GM18517 (cell line): ENCODE measurements at regions not wholly inside any gene's neighbourhood (a gene's known extent, or its start where the extent isn't known, plus 50 kb on each side); places are given as distances from the start of the nearest gene placed in this dataset.
"Not testable (repeated sequence)": the region's sequence is repeated elsewhere in the genome, so short reads cannot be mapped to it uniquely, and the experiment has no call there.

Source experiments
- ATAC-seq: cut with Tn5 transposase; IDR thresholded peaks from one replicate; pipeline ENCODE4 v1.9.1; 2021; ENCODE audit warnings: mild to moderate bottlenecking, moderate library complexity; ENCODE audit not compliant: unreplicated experiment

- no peak for ATAC-seq
These were observed 173.6 kb downstream of the IRF8 start for GRCh38 chr16:86072328-86073102.

GRCh38 chr16:86073103-86073625, 174.2 kb downstream of the IRF8 start:
- no peak for ATAC-seq

DNA sequence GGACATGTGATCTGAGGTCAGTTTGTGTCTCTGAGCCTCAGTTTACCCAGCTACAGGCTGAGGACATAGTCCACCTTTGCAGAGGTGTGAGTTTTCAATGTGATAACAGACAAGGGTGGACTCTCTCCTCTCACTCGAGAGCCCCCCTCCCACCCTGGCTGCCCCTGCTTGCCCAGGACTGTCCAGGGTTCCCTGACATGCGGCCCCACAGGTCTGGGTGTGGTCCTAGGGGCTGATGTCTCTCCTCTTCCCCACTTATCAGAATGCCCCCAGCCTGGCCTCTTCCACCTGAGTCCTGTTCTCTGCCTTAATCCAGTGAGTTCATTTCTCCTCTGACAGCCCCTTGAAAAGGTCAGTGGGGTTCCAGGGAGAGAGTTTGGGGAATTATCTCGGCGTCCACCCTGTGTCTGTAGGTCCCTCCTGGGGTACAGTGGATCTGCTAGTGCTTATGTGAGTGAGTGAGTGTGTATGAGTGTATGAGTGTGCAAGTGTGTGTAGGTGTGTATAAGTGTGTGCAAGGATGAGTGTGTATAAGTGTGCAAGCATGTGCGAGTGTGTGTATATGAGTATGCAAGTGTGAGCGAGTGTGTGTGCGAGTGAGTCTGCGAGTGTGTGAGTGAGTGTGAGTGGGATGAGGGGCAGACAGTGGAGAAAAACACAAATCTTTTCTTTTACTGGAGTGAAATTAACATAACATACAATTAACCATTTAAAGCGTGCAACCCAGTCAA, 175.0 kb downstream of the IRF8 start:
- ATAC-seq, result no peak

- ATAC-seq, result no peak
These were observed 175.9 kb downstream of the IRF8 start for GRCh38 chr16:86074651-86075487.

DNA sequence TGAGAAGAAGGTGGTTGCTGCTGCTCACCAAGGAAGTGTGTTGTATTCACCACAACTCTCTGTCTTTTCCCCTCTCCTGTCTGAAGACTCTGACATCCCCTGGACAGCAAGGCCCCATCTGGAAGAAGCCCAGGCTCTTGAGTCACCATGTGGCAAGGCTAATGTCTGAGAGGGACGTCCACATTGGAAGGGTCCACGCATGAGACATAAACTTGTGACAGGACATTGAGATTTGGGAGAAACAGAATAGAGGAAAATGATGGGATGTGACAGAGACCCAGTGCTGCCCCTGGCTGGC, 176.5 kb downstream of the IRF8 start:
- no peak for ATAC-seq

GRCh38 chr16:86075839-86076440, 177.0 kb downstream of the IRF8 start:
- ATAC-seq, result no peak

- no peak for ATAC-seq
These were observed 177.6 kb downstream of the IRF8 start for GRCh38 chr16:86076606-86077005.

DNA sequence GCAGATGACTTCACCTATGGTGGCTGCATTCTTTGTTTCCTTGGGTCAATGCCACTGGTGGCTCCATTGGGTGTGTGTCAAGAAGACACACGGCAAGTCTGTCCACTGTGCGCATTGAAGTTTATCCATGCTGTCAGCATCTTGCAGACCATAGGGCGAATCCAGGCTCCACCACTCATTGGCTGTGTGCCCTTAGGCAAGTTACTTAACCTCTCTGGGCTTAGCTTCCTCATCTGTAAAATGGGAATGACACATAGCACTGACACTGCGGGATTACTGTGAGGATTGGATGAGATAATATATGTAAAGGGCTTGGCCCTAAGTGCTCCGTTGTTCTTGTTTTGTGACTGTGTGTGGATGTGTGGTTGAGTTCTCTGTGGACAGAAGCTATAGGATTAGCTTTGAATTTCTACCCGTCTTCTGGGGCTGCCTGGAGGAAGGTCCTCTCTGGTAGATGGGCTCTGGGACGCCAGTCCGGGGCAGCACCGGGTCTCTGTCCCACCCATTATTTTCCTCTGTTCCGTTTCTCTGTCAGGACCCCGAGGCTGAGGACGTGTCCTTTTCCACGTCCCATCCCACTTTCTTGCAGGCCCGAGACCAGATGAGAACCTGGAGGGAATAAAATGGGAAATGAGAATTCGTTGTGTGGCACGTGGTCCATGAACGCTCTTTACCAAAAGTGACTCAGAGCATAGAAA, 178.4 kb downstream of the IRF8 start:
- ATAC-seq, result no peak

DNA sequence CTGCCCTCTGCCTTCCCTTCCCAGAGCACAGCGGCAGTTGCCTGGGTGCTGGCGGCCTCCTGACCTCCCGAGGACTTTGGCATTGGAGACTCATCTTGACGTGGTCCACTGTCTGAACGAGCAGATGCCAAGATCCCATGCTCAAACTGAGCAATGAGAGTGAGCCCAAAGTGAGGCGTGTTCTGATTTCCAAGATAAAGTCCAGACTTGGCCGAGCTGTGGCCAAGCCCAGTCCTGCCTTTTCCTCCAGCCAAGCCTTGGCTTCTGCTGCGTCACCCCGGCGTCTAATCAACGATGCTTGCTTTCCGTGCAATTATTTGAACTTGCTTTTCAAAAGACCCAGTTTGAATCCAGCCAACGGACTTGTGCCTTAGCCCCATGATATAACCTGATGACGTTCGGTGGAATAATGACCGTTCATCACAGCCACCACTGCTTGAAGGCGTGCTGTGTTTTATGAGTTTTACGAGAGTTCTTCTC, 179.2 kb downstream of the IRF8 start:
- no peak for ATAC-seq

GRCh38 chr16:86078711-86079110, 179.7 kb downstream of the IRF8 start:
- not testable (repeated sequence) for ATAC-seq

DNA sequence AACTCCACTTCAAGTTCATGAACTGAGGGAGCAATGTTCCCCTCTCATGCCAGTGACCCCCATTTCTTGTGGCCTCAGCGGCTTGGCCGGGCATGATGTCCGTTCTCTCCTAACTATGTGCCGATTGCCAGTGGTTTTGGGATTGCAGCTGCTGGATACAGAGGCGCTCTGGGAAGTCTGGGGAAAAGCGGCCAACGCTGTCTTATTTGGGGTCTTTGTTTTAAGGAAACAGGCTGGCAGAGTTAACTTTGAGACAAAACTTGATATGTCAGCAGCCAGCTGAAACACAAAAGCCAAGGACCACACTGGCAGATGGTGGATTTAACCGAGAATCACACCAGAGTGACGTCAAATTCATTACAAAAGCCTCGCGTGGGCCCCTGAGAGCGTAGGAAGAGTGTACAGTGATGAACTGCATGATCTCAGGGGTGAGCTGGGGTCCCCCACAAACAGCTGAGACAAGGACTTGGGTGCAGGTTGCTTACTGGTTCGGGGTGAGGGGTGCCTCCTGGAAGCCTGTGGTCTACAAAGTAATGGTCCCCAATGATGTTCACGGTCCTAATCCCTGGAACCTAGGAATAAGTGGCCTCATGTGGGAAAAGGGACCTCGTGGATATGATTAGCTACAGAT, 180.4 kb downstream of the IRF8 start:
- ATAC-seq, result no peak

DNA sequence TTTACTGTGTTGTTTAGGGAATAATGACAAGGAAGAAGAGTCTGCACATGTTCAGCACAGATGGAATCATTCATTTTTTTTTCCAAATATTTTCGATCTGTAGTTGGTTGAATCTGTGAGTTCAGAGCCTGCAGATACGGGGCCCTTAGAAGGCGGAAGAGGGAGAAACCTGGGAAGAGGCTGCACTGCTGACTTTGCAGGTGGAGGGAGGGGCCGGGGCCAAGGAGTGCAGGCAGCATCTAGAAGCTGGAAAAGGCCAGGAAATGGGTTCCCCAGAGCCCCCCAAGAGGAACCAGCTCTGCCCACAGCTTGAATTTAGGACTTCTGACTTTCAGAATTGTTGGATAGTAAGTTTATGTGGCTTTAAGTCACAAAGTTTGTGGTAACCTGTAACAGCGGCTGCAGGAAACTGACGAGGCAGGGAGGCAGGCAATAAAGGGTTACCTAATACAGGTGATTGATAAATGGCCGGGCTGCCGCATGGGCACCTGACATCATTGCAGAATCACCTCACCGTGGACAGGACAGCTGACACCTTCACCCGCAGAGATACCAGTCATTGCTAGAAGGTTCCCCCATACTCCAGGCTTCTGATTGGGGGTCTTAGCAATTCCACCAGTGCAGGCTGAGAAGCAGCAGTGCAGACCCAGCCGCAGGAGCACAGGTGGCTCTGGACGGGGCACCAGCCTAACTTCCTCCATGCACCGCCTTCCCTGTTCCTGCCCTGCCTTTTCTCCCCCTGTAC, 181.3 kb downstream of the IRF8 start:
- no peak for ATAC-seq

- no peak for ATAC-seq
These were observed 182.0 kb downstream of the IRF8 start for GRCh38 chr16:86080982-86081381.

DNA sequence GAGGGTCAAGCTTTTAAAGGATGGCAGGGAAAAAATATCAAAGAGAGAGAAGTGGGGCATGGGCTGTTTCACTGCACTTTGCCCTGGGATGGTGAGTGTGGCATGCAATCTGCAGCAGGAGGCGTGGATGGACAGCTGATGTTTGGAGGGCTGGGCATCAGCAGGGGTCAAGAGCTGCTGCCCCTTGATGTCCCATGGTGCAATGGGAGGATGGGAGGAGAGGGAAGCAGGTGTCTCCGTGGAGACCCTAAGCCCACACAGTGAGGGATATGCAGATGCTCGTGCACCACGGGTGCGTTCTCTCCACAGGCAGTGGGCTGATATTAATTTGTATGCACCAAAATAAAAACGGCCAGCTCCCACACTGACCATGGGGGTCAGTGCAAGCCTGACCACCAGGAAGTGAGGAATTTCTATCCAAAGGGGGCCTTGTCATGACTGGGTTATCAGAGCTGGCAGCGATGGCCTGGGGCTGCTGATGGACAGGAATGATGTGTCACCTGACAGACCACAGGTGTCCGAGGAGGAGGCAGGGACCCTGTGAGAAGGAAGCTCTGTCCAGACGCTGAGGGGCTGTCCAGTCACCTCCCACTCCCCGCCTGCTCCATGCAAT, 183.6 kb downstream of the IRF8 start:
- no peak for ATAC-seq

GRCh38 chr16:86083382-86084002, 184.5 kb downstream of the IRF8 start:
- ATAC-seq, result no peak

- ATAC-seq, result no peak
These were observed 186.2 kb downstream of the IRF8 start for GRCh38 chr16:86085161-86085611.

DNA sequence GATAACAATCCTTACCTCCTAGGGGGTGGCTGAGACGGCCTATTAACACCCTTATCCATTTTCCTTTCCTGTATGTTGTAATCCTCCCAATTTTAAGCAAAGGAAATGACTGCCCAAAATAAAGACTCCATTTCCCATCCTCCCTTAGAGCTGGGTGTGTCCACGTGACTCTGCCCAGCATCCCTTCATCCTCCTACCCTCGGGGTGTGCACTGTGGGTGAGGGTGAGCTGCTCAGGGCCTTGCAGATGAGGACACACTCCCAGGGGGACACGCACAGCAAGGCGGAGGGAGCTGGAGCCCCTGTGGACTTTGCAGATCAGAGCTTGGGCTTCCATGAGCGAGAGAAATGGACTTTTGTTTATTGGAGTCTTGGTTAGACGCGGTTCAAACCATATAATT, 186.8 kb downstream of the IRF8 start:
- ATAC-seq, result no peak

GRCh38 chr16:86086471-86086870, 187.5 kb downstream of the IRF8 start:
- ATAC-seq, result no peak
